Left ventricle myocardium inferior (tissue), 1 donor: ENCODE measurements at regions not wholly inside any gene's neighbourhood (a gene's known extent, or its start where the extent isn't known, plus 50 kb on each side); places are given as distances from the start of the nearest gene placed in this dataset.

Experiments
- DNase-seq: peaks from one replicate; pipeline ENCODE4 v3.0.0-alpha.2; 2020
- H3K27ac ChIP-seq: fragments of 200-600 bp; replicated peaks from 2 replicates; pipeline ENCODE4 v1.8.0; 2021
- H3K27me3 ChIP-seq: fragments of 200-600 bp; 2 replicates; pipeline ENCODE4 v1.8.0; 2021; ENCODE audit warnings: low read depth
- H3K36me3 ChIP-seq: fragments of 200-600 bp; 2 replicates; pipeline ENCODE4 v1.8.0; 2021
- H3K4me1 ChIP-seq: fragments of 200-600 bp; 2 replicates; pipeline ENCODE4 v1.8.0; 2021
- H3K4me3 ChIP-seq: fragments of 200-600 bp; 2 replicates; pipeline ENCODE4 v1.8.0; 2021; ENCODE audit warnings: mild to moderate bottlenecking, moderate library complexity
- H3K9me3 ChIP-seq: fragments of 200-600 bp; replicated peaks from 2 replicates; pipeline ENCODE4 v1.8.0; 2021
- CTCF ChIP-seq: fragments of 200-600 bp; IDR thresholded peaks from 2 replicates; pipeline ENCODE4 v1.8.0; 2021; ENCODE audit warnings: antibody characterized with exemption, mild to moderate bottlenecking, borderline replicate concordance
- intact Hi-C: fragments of 100-400 bp; cut with micrococcal nuclease; formaldehyde crosslinking; loops from one replicate; pipeline ENCODE4 v1.11.0; 2022
- donor health status: DM: no; HTN: yes; CAD: no; lungs with severe emphysema.

- intact Hi-C loops, result no loop called here
- Histone ChIP-seq H3K27ac (no peak overlapping the region), H3K4me1 (no peaks in the 10 kb centered on the region), H3K4me3 (no peak overlapping the region), H3K9me3 (no peaks in the 10 kb centered on the region), H3K36me3 (no peaks in the 10 kb centered on the region), H3K27me3 (peaks cover 38% of the 10 kb centered on the region)
- DNase-seq, result no peak
- no peak for TF ChIP-seq CTCF
These were observed 203.1 kb downstream of the INSIG2 start for GRCh38 chr2:118291251-118291880.

GRCh38 chr2:118290411-118291250, 202.4 kb downstream of the INSIG2 start:
- no peak for TF ChIP-seq CTCF
- intact Hi-C loops, result no loop called here
- H3K27me3 ChIP-seq, result peaks cover 38% of the 10 kb centered on the region
- no peaks in the 10 kb centered on the region for H3K4me1 ChIP-seq
- no peak overlapping the region for H3K4me3 ChIP-seq
- H3K27ac ChIP-seq, result no peak overlapping the region
- DNase-seq, result no peak
- H3K36me3 ChIP-seq, result no peaks in the 10 kb centered on the region
- H3K9me3 ChIP-seq, result no peaks in the 10 kb centered on the region

GRCh38 chr2:118279005-118279404, 190.7 kb downstream of the INSIG2 start:
- TF ChIP-seq CTCF, result no peak
- intact Hi-C loops, result no loop called here
- Histone ChIP-seq H3K9me3 (no peaks in the 10 kb centered on the region), H3K36me3 (no peaks in the 10 kb centered on the region), H3K27me3 (peaks cover 95% of the 10 kb centered on the region), H3K27ac (no peak overlapping the region), H3K4me1 (no peaks in the 10 kb centered on the region), H3K4me3 (no peak overlapping the region)
- no peak for DNase-seq

GRCh38 chr2:118278046-118278445, 189.8 kb downstream of the INSIG2 start:
- H3K36me3 ChIP-seq, result no peaks in the 10 kb centered on the region
- intact Hi-C loops, result no loop called here
- H3K27ac ChIP-seq, result no peak overlapping the region
- peaks cover 94% of the 10 kb centered on the region for H3K27me3 ChIP-seq
- no peak for TF ChIP-seq CTCF
- H3K4me3 ChIP-seq, result no peak overlapping the region
- no peak for DNase-seq
- H3K9me3 ChIP-seq, result no peaks in the 10 kb centered on the region
- no peaks in the 10 kb centered on the region for H3K4me1 ChIP-seq

GRCh38 chr2:118274841-118275510, 186.7 kb downstream of the INSIG2 start:
- H3K4me1 ChIP-seq, result no peaks in the 10 kb centered on the region
- H3K4me3 ChIP-seq, result no peak overlapping the region
- H3K9me3 ChIP-seq, result no peaks in the 10 kb centered on the region
- H3K36me3 ChIP-seq, result no peaks in the 10 kb centered on the region
- no peak overlapping the region for H3K27ac ChIP-seq
- H3K27me3 ChIP-seq, result peaks cover 91% of the 10 kb centered on the region
- no peak for TF ChIP-seq CTCF
- no peak for DNase-seq
- intact Hi-C loops, result no loop called here
